HEK293 (cell line): ENCODE measurements at regions not wholly inside any gene's neighbourhood (a gene's known extent, or its start where the extent isn't known, plus 50 kb on each side); places are given as distances from the start of the nearest gene placed in this dataset.

Experiments
- YY1 ChIP-seq: fragments of 450-650 bp; formaldehyde crosslinking; IDR thresholded peaks from 2 replicates; pipeline ENCODE4 v1.5.1; 2018; ENCODE audit warnings: missing biosample characterization, missing genetic modification characterization
- TF ChIP-seq, protein P1 (sequence below): fragments of 450-650 bp; formaldehyde crosslinking; IDR thresholded peaks from 2 replicates; pipeline ENCODE4 v1.5.1; 2016; ENCODE audit warnings: missing biosample characterization, missing genetic modification characterization
- TF ChIP-seq, protein P2 (sequence below): fragments of 450-650 bp; formaldehyde crosslinking; IDR thresholded peaks from 2 replicates; pipeline ENCODE4 v1.5.1; 2016; ENCODE audit warnings: missing biosample characterization, missing genetic modification characterization
- TF ChIP-seq, protein P3 (sequence below): fragments of 450-650 bp; formaldehyde crosslinking; conservative IDR thresholded peaks from 2 replicates; pipeline ENCODE4 v1.5.1; 2016; ENCODE audit warnings: low read depth, missing biosample characterization, missing genetic modification characterization
- TF ChIP-seq, protein P4 (sequence below): fragments of 450-650 bp; formaldehyde crosslinking; IDR thresholded peaks from 2 replicates; pipeline ENCODE4 v1.5.1; 2016; ENCODE audit warnings: missing biosample characterization, missing genetic modification characterization

DNA sequence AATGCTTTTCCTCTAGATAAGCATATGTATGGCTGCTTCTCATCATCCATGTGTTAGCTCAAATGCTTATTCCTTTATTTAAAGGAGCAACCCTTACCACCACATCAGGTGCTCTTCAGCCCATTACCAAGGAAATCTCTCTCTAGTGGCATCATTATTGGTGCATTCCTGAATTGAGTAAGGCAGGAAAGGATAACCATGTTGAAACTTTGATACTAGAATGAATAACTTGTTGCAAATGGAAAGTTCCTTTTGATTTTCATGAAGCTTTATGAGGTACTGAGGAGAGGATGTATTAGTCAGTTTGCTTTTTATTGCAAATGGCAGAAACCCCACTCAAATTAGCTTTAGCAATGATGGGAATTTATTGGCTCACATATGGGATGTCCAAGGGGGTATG is 212.3 kb upstream of the FGF13 start:
- TF ChIP-seq, protein P1, sequence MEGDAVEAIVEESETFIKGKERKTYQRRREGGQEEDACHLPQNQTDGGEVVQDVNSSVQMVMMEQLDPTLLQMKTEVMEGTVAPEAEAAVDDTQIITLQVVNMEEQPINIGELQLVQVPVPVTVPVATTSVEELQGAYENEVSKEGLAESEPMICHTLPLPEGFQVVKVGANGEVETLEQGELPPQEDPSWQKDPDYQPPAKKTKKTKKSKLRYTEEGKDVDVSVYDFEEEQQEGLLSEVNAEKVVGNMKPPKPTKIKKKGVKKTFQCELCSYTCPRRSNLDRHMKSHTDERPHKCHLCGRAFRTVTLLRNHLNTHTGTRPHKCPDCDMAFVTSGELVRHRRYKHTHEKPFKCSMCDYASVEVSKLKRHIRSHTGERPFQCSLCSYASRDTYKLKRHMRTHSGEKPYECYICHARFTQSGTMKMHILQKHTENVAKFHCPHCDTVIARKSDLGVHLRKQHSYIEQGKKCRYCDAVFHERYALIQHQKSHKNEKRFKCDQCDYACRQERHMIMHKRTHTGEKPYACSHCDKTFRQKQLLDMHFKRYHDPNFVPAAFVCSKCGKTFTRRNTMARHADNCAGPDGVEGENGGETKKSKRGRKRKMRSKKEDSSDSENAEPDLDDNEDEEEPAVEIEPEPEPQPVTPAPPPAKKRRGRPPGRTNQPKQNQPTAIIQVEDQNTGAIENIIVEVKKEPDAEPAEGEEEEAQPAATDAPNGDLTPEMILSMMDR, result no peak
- TF ChIP-seq, protein P2, sequence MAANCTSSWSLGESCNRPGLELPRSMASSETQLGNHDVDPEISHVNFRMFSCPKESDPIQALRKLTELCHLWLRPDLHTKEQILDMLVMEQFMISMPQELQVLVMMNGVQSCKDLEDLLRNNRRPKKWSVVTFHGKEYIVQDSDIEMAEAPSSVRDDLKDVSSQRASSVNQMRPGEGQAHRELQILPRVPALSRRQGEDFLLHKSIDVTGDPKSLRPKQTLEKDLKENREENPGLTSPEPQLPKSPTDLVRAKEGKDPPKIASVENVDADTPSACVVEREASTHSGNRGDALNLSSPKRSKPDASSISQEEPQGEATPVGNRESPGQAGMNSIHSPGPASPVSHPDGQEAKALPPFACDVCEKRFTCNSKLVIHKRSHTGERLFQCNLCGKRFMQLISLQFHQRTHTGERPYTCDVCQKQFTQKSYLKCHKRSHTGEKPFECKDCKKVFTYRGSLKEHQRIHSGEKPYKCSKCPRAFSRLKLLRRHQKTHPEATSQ (tag by site-specific recombination), result no peak
- TF ChIP-seq, protein P3, sequence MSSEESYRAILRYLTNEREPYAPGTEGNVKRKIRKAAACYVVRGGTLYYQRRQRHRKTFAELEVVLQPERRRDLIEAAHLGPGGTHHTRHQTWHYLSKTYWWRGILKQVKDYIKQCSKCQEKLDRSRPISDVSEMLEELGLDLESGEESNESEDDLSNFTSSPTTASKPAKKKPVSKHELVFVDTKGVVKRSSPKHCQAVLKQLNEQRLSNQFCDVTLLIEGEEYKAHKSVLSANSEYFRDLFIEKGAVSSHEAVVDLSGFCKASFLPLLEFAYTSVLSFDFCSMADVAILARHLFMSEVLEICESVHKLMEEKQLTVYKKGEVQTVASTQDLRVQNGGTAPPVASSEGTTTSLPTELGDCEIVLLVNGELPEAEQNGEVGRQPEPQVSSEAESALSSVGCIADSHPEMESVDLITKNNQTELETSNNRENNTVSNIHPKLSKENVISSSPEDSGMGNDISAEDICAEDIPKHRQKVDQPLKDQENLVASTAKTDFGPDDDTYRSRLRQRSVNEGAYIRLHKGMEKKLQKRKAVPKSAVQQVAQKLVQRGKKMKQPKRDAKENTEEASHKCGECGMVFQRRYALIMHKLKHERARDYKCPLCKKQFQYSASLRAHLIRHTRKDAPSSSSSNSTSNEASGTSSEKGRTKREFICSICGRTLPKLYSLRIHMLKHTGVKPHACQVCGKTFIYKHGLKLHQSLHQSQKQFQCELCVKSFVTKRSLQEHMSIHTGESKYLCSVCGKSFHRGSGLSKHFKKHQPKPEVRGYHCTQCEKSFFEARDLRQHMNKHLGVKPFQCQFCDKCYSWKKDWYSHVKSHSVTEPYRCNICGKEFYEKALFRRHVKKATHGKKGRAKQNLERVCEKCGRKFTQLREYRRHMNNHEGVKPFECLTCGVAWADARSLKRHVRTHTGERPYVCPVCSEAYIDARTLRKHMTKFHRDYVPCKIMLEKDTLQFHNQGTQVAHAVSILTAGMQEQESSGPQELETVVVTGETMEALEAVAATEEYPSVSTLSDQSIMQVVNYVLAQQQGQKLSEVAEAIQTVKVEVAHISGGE (tag by site-specific recombination), result no peak
- TF ChIP-seq, protein P4, sequence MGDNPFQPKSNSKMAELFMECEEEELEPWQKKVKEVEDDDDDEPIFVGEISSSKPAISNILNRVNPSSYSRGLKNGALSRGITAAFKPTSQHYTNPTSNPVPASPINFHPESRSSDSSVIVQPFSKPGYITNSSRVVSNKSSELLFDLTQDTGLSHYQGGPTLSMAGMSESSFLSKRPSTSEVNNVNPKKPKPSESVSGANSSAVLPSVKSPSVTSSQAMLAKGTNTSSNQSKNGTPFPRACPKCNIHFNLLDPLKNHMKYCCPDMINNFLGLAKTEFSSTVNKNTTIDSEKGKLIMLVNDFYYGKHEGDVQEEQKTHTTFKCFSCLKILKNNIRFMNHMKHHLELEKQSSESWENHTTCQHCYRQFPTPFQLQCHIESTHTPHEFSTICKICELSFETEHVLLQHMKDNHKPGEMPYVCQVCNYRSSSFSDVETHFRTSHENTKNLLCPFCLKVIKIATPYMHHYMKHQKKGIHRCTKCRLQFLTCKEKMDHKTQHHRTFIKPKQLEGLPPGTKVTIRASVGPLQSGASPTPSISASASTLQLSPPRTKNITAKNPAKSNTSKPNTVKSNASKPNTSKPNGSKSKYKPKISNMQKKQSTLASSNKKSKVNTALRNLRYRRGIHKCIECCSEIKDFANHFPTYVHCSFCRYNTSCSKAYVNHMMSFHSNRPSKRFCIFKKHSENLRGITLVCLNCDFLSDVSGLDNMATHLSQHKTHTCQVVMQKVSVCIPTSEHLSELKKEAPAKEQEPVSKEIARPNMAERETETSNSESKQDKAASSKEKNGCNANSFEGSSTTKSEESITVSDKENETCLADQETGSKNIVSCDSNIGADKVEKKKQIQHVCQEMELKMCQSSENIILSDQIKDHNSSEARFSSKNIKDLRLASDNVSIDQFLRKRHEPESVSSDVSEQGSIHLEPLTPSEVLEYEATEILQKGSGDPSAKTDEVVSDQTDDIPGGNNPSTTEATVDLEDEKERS (tag by site-specific recombination), result no peak
- no peak for TF ChIP-seq YY1 (tag by site-specific recombination)
